ENCODE measurements at regions not wholly inside any gene's neighbourhood (a gene's known extent, or its start where the extent isn't known, plus 50 kb on each side); places are given as distances from the start of the nearest gene placed in this dataset.

- no peak for TF ChIP-seq POLR2A (IDR thresholded peaks at IDR 0.05; ENCODE audit: low read length)
- no peak for TF ChIP-seq GATA1 (IDR thresholded peaks at IDR 0.05; ENCODE audit: low read depth, low read length)
Measured at GRCh38 chr18:49693717-49694005, 119.7 kb downstream of the ACAA2 start.
